Activated naive CD4-positive, alpha-beta T cell treated with anti-CD3 and anti-CD28 coated beads, Interleukin-2, amount 50 U/mL, for 16 hours (primary cell): ENCODE measurements at regions not wholly inside any gene's neighbourhood (a gene's known extent, or its start where the extent isn't known, plus 50 kb on each side); places are given as distances from the start of the nearest gene placed in this dataset.
"Not testable (repeated sequence)": the region's sequence is repeated elsewhere in the genome, so short reads cannot be mapped to it uniquely, and the experiment has no call there.

Experiments used
- DNase-seq: peaks from one replicate; pipeline ENCODE4 v3.0.0-alpha.2; 2020

DNA sequence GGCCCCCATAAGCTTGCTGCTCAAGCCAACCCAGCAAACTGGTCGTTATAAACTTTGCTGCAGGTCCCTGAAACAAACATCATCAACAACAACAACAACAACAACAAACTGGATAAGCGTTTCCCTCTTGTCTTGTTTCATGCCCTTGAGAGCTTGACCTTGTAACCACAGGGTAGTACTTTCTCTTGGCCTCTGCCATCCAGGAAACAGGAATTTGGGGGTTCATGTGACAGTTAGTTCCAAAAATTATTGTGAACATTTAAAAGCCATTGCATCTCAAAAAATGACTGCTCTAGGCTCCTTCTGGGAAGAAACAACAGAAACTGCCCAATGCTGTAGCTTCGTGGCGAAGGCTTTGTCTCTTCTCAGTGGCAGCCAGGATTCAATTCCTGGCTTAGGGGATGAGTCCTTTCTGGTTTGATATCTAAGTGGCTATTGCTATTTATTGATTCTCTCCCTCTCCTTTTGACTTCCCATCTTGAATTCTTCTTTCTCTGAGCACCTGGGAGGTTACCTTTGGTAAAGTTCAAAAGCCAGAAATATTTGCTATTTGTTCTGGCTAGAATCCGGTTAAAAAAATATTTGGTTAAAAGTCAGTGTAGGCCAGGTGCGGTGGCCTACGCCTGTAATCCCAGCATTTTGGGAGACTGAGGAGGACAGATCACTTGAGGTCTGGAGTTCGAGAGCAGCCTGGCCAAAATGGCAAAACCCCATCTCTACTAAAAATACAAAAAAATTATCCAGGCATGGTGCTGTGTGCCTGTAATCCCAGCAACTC is 52.0 kb upstream of the CPM start:
- DNase-seq, result no peak

GRCh38 chr12:68997526-68997925 is 64.6 kb upstream of the CPM start:
- DNase-seq, result not testable (repeated sequence)

GRCh38 chr12:68998041-68998440 is 65.1 kb upstream of the CPM start:
- no peak for DNase-seq

- DNase-seq, result no peak
Measured at GRCh38 chr12:69000074-69000473, 67.1 kb upstream of the CPM start.

GRCh38 chr12:69000540-69001243 is 67.7 kb upstream of the CPM start:
- DNase-seq, result no peak

DNA sequence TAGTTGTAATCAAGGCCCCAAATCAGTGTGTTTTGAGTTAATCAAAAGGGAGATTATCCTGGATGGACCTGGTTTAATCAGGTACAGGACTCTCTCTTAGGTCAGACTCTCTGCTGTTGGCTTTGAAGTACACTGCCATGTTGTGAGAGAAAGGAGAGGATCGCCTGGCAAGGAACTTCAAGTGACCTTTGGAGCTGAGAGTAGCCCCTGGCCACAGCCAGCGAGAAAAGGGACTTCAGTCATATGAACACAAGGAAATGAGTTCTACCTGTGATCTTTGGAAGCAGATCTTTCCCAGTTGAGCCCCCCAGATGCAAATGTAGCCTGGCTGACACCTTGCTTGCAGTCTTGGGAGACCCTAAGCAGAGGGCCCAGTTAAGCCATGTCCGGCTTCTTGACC is 68.3 kb upstream of the CPM start:
- no peak for DNase-seq

DNA sequence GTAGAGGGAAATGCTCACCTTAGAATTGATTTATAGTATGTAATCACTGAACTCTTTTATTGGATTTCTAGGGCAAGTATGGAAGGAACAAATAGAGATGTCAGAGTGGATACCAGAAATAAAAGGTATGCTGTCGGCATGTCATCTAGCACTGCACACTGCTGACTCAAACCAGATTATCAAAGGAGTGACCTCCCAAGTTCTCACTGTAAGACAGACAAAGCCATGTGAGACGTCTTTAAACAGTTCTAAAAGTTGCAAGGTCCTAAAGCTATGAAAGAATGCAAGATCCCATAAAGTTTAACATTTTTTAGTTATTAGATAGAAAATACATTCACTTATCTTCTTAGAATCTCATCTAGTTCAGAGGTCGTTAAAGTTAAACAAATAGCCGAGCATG is 70.0 kb upstream of the CPM start:
- DNase-seq, result no peak

DNA sequence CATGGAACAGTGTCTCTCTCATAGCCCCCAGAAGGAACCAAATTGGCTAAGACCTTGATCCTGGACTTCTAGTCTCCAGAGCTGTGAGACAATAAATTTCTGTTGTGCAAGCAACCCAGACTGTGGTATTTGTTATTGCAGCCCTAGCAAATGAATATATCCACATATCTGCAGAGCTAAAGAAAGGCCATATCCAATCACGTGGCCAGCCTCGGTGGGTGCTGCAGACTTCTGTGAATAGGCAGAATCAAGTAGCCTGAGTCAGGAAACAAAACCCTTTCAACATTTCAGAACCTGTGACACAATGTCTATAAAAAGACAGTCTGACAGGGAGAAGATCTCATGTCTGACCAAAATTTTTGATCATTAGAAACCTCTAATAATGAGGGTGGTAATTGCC is 71.0 kb upstream of the CPM start:
- DNase-seq, result no peak

- no peak for DNase-seq
Measured at GRCh38 chr12:69007101-69007854, 74.3 kb upstream of the CPM start.

GRCh38 chr12:69007855-69008351 is 74.9 kb upstream of the CPM start:
- DNase-seq, result no peak

GRCh38 chr12:69008520-69008919 is 75.5 kb upstream of the CPM start:
- DNase-seq, result no peak

DNA sequence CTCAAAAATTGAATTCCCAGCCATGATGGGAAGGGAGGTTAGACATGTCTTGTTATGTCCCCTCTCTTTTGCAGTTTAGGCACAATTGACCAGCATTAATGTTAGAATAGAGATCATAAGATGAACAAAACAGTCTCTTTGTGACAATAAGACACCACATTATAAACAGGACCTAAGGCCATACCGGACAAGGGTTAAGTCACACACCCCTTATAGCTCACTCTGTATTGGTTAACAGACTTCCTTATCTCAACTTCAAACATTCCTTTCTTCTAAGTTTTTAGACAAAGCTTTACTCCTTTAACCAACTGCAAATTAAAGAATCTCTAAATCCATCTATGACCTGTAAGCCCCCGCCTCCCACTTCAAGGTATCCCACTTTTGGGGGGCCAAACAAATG is 81.1 kb upstream of the CPM start:
- DNase-seq, result no peak

- DNase-seq, result no peak
Measured at GRCh38 chr12:69015017-69015416, 82.0 kb upstream of the CPM start.

DNA sequence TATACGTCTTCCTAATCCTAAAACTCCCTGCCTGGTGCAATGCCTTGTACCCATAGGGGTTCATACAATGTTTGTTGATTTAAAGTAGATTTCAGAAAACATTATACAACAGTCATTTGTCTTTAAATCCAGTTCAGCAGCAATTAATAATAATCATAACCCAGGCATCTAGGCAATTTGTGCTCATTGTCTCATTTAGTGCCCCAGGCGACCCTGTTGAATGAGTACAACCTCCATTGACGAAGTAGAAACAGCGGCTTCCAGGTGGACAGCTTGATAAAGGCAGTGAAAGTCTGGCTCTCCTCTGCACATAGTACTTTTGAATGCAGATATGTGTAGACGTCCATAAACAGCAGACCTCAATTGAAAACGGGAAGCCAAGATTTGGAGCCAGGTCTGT is 82.9 kb upstream of the CPM start:
- no peak for DNase-seq

GRCh38 chr12:69019082-69019481 is 86.1 kb upstream of the CPM start:
- no peak for DNase-seq

GRCh38 chr12:69019910-69020309 is 86.9 kb upstream of the CPM start:
- no peak for DNase-seq

- no peak for DNase-seq
Measured at GRCh38 chr12:69022674-69023073, 89.7 kb upstream of the CPM start.

DNA sequence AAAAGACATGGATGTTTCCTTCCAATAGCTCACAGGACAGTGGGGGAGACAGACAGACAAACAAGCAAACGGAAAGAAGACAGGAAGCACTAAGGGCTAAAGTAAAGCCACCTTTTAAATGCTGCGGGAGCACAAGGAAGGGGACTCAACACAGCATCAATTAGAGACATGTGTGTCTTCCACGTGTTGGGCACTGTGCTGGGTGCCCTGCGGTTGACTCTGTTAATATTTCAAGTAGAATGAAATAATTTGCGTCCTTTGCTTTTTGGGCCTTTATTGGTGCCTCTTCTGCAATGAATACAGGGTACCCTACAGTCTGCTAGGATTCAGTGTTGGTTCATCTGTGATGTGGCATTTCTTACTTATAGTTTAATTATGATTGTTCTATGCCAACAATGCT is 90.9 kb upstream of the CPM start:
- no peak for DNase-seq

- no peak for DNase-seq
Measured at GRCh38 chr12:69024413-69024812, 91.4 kb upstream of the CPM start.

DNA sequence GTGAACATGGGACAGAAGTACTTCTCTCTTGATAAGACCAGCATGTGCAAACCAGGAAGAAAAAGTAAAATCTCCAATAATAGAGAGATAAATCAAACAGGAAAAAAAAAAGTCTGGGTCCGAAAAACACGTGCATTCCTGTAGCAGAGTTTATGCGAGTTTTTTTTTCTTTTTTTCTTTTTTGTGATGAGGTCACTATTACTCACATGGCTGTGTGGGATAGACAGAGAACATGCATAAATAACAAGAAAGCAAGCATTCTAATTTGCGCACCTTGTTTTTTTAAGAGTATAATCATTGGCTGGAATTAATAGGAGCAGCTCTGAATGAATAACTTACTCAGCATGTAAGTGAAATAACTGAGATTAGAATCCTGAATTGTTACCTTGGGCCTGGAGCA is 91.9 kb upstream of the CPM start:
- DNase-seq, result no peak

- no peak for DNase-seq
Measured at GRCh38 chr12:69026336-69026735, 93.4 kb upstream of the CPM start.

GRCh38 chr12:69027411-69027881 is 94.5 kb upstream of the CPM start:
- no peak for DNase-seq

DNA sequence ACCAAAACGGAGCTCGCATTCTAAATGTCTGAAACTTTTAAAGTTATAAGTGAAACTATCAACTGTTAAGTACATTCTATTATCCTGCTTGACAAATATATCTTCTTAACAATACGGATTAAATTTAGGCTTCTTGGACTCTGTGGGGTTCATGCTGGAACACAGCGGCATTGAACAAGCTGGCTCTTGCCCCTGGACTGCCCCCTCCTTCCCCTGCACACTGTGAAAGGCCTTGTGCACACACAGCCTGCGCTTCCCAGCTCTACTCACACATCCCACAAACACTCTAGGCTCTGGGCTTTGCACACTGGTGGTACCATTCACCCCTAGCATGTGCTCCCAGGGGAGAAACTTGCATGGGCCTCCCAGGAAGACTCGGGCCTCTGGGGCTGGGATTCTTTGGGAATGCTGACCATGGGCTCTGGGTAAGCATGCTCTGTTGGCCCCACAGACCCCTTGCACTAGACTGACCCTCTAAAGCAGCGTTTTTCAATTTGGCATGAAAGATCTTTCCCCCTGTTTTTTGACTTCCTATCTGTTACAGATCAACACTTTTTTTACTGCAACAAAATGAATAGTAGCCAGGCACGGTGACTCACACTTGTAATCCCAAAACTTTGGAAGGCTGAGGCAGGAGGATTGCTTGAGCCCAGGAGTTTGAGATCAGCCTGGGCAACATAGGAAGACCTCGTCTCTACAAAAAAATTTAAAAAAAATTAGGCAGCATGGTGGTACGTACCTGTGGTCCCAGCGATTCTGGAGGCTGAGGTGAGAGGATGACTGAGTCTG is 96.2 kb upstream of the CPM start:
- DNase-seq, result no peak
